GM06990 (cell line): ENCODE measurements at regions not wholly inside any gene's neighbourhood (a gene's known extent, or its start where the extent isn't known, plus 50 kb on each side); places are given as distances from the start of the nearest gene placed in this dataset.

ENCODE experiments used
- DNase-seq: peaks from one replicate; pipeline ENCODE4 v3.0.0-alpha.2; 2011; ENCODE audit not compliant: insufficient read length; ENCODE audit errors: extremely low read depth
- H3K27me3 ChIP-seq: replicated peaks from 2 replicates; pipeline ENCODE4 v1.6.0; 2011; ENCODE audit warnings: low read length; ENCODE audit not compliant: control insufficient read depth, insufficient read depth
- H3K36me3 ChIP-seq: 2 replicates; pipeline ENCODE4 v1.5.1; 2011; ENCODE audit warnings: low read length; ENCODE audit not compliant: control insufficient read depth, insufficient read depth
- H3K4me3 ChIP-seq: replicated peaks from 2 replicates; pipeline ENCODE4 v1.5.1; 2011; ENCODE audit warnings: low read depth, mild to moderate bottlenecking, control low read depth, low read length
- CTCF ChIP-seq: IDR thresholded peaks from 2 replicates; pipeline ENCODE4 v1.5.1; 2011; ENCODE audit warnings: low read length, control low read depth, mild to moderate bottlenecking, inconsistent platforms; ENCODE audit not compliant: insufficient read depth, poor library complexity, severe bottlenecking

GRCh38 chr14:45709541-45709940 is 456.5 kb upstream of the MIS18BP1 start:
- no peak for TF ChIP-seq CTCF
- no peak overlapping the region for H3K4me3 ChIP-seq
- no peaks in the 10 kb centered on the region for H3K27me3 ChIP-seq
- no peak for DNase-seq
- H3K36me3 ChIP-seq, result no peaks in the 10 kb centered on the region

DNA sequence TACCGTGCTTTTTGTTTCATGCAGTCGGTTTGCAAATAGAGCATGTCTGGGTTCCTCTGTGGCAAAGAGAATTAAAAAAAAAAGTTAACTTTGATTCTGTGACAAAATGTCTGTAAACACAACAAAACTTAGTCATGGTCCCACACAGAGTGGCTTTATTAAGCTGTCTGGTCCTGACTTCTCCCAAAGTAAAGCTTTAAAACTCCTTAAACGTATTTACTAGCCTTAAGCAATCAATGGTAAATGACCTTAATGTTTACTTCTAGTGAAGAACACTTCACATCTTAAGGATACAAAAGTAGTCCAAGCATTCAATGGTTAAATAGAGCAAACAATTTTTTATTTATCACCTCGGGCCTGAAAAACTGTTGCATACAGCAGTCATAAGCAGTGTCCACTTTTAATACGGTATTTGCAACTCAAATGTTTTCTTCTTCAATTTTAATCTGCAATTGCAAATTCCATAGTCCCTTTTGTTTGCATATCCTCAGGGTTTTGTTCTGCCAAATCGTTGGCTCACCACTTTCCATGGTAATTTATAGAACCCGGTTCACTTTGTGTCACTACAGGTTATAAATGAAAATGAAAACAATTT is 453.0 kb upstream of the MIS18BP1 start:
- H3K4me3 ChIP-seq, result no peak overlapping the region
- DNase-seq, result no peak
- H3K27me3 ChIP-seq, result no peaks in the 10 kb centered on the region
- TF ChIP-seq CTCF, result no peak
- no peaks in the 10 kb centered on the region for H3K36me3 ChIP-seq

GRCh38 chr14:45699471-45699870 is 446.5 kb upstream of the MIS18BP1 start:
- H3K36me3 ChIP-seq, result no peaks in the 10 kb centered on the region
- no peak for DNase-seq
- H3K27me3 ChIP-seq, result no peaks in the 10 kb centered on the region
- TF ChIP-seq CTCF, result no peak
- H3K4me3 ChIP-seq, result no peak overlapping the region

- no peak overlapping the region for H3K4me3 ChIP-seq
- DNase-seq, result no peak
- no peaks in the 10 kb centered on the region for H3K27me3 ChIP-seq
- TF ChIP-seq CTCF, result no peak
- no peaks in the 10 kb centered on the region for H3K36me3 ChIP-seq
These were observed 445.6 kb upstream of the MIS18BP1 start for GRCh38 chr14:45698462-45699134.

- no peaks in the 10 kb centered on the region for H3K27me3 ChIP-seq
- no peak for DNase-seq
- H3K4me3 ChIP-seq, result no peak overlapping the region
- TF ChIP-seq CTCF, result no peak
- H3K36me3 ChIP-seq, result no peaks in the 10 kb centered on the region
These were observed 433.8 kb upstream of the MIS18BP1 start for GRCh38 chr14:45686771-45687170.
